Retinal pigment epithelial cell (primary cell): ENCODE measurements at regions not wholly inside any gene's neighbourhood (a gene's known extent, or its start where the extent isn't known, plus 50 kb on each side); places are given as distances from the start of the nearest gene placed in this dataset.

Source experiments
- DNase-seq: peaks from one replicate; pipeline ENCODE4 v3.0.0-alpha.2; 2010; ENCODE audit warnings: low read depth
- H3K4me3 ChIP-seq: 2 replicates; pipeline ENCODE4 v1.5.1; 2011; ENCODE audit warnings: mild to moderate bottlenecking, low read length, control low read depth, moderate library complexity
- TF ChIP-seq, protein P1 (sequence below): conservative IDR thresholded peaks from 2 replicates; pipeline ENCODE4 v1.5.1; 2011; ENCODE audit warnings: low read depth, low read length, control low read depth, inconsistent platforms

DNA sequence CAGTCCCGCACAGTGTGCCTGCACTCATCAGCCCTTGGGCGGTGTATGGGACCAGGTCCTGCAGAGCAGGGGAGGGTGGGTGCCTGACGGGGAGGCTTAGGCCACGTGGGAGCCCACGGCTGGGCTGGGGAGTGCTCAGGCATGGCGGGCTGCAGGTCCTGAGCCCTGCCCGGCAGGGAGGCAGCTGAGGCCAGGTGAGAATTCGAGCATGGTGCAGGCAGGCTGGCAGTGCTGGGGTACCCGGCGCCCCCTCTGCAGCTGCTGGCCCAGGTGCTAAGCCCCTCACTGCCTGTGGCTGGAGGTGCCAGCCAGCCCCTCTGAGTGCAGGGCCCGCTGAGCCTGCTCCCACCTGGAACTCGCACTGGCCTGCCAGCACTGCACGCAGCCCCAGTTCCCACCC lies 630.9 kb upstream of the PCDH20 start:
- no peak overlapping the region for H3K4me3 ChIP-seq
- TF ChIP-seq, protein P1, sequence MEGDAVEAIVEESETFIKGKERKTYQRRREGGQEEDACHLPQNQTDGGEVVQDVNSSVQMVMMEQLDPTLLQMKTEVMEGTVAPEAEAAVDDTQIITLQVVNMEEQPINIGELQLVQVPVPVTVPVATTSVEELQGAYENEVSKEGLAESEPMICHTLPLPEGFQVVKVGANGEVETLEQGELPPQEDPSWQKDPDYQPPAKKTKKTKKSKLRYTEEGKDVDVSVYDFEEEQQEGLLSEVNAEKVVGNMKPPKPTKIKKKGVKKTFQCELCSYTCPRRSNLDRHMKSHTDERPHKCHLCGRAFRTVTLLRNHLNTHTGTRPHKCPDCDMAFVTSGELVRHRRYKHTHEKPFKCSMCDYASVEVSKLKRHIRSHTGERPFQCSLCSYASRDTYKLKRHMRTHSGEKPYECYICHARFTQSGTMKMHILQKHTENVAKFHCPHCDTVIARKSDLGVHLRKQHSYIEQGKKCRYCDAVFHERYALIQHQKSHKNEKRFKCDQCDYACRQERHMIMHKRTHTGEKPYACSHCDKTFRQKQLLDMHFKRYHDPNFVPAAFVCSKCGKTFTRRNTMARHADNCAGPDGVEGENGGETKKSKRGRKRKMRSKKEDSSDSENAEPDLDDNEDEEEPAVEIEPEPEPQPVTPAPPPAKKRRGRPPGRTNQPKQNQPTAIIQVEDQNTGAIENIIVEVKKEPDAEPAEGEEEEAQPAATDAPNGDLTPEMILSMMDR = no peak
- no peak for DNase-seq

- TF ChIP-seq, protein P1 = no peak
- DNase-seq = no peak
Measured at GRCh38 chr13:62043600-62043999, 628.0 kb upstream of the PCDH20 start.

DNA sequence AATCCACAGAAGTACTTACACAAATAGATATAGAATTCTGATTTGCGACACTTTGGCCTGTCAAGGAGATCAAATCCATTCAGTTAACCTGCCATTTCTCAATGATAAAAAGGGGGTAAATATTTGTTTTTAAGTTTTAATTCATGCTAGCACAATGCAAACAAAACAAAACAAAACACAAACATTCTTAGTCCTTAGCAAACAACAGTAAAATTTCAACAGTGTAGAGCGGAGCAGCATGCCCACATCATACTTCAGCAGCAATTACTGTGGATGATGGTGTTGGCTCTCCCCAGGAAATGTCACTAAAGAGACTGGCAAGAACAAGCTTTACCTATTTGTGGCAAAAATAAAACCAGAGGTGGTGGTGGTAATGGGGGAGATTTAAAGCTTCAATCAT lies 625.2 kb upstream of the PCDH20 start:
- DNase-seq = no peak

More at GRCh38 chr13:62043600-62043999, 628.0 kb upstream of the PCDH20 start:
- no peak overlapping the region for H3K4me3 ChIP-seq

DNA sequence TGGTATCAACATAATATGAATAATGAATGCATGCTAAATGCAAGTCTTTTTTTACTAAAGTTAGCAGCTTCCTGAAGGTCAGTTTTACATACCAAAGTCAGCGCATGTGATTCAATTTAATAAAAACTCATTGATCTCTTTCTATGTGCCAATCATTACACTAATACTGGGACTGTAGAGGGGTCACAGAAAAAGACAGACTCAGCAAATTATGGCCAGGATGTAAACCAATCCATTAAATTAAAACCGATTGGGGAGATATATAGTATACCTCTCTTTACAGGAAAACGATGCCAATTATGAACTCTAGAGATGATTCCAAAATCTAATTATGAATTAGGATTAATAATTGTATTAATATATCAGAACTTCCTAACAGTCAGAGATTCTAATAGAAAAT lies 624.4 kb upstream of the PCDH20 start:
- TF ChIP-seq, protein P1 = no peak
- no peak overlapping the region for H3K4me3 ChIP-seq
- no peak for DNase-seq

More for the DNA sequence above, 625.2 kb upstream of the PCDH20 start:
- no peak overlapping the region for H3K4me3 ChIP-seq
- TF ChIP-seq, protein P1 = no peak

- no peak for DNase-seq
Measured at GRCh38 chr13:62038214-62038613, 622.6 kb upstream of the PCDH20 start.

DNA sequence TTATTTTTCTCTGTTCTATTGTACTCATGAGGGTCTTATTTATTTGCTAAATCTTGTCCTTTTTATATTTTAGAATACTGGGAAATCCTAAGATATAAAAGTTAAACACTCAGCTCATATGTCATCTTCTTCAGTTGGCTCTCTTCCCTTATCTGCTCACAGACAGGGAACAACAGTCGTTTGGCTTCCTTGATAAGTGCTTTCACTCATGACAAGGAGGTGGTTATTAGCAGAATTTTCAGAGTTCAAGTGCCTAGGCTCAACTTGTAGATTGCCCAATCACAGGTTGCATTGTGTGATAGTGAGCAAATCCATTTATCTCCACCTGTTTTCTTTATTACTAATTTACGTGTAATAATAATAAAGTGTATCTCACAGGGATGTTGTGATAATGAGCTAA lies 620.3 kb upstream of the PCDH20 start:
- DNase-seq = no peak
- TF ChIP-seq, protein P1 = no peak
- H3K4me3 ChIP-seq = no peak overlapping the region

More at GRCh38 chr13:62038214-62038613, 622.6 kb upstream of the PCDH20 start:
- TF ChIP-seq, protein P1 = no peak
- H3K4me3 ChIP-seq = no peak overlapping the region

GRCh38 chr13:62033934-62034333 lies 618.3 kb upstream of the PCDH20 start:
- H3K4me3 ChIP-seq = no peak overlapping the region
- DNase-seq = no peak
- TF ChIP-seq, protein P1 = no peak
